8988T (cell line): ENCODE measurements at regions not wholly inside any gene's neighbourhood (a gene's known extent, or its start where the extent isn't known, plus 50 kb on each side); places are given as distances from the start of the nearest gene placed in this dataset.
"Not testable (repeated sequence)": the region's sequence is repeated elsewhere in the genome, so short reads cannot be mapped to it uniquely, and the experiment has no call there.

Source experiments
- DNase-seq: peaks from one replicate; pipeline ENCODE4 v3.0.0; 2011

GRCh38 chr1:55546553-55546952 is 331.4 kb upstream of the USP24 start:
- DNase-seq: no peak

GRCh38 chr1:55544826-55545225 is 329.7 kb upstream of the USP24 start:
- DNase-seq: no peak

GRCh38 chr1:55542901-55543504 is 327.8 kb upstream of the USP24 start:
- no peak for DNase-seq

GRCh38 chr1:55541296-55541695 is 326.1 kb upstream of the USP24 start:
- DNase-seq: no peak

- no peak for DNase-seq
Observed at GRCh38 chr1:55539652-55540512, 324.7 kb upstream of the USP24 start.

- DNase-seq: no peak
Observed at GRCh38 chr1:55538428-55538827, 323.3 kb upstream of the USP24 start.

GRCh38 chr1:55536545-55536865 is 321.3 kb upstream of the USP24 start:
- DNase-seq: no peak

GRCh38 chr1:55535724-55536544 is 320.8 kb upstream of the USP24 start:
- DNase-seq: no peak

GRCh38 chr1:55534565-55535121 is 319.5 kb upstream of the USP24 start:
- DNase-seq: no peak

GRCh38 chr1:55531644-55532043 is 316.5 kb upstream of the USP24 start:
- DNase-seq: no peak

- DNase-seq: no peak
Observed at GRCh38 chr1:55530749-55531478, 315.8 kb upstream of the USP24 start.

- DNase-seq: no peak
Observed at GRCh38 chr1:55529017-55529416, 313.9 kb upstream of the USP24 start.

- no peak for DNase-seq
Observed at GRCh38 chr1:55527831-55528230, 312.7 kb upstream of the USP24 start.

- DNase-seq: no peak
Observed at GRCh38 chr1:55526716-55527115, 311.6 kb upstream of the USP24 start.

- DNase-seq: no peak
Observed at GRCh38 chr1:55524006-55524405, 308.8 kb upstream of the USP24 start.

GRCh38 chr1:55522982-55523381 is 307.8 kb upstream of the USP24 start:
- DNase-seq: no peak

- DNase-seq: no peak
Observed at GRCh38 chr1:55522353-55522903, 307.3 kb upstream of the USP24 start.

GRCh38 chr1:55520861-55521260 is 305.7 kb upstream of the USP24 start:
- no peak for DNase-seq

GRCh38 chr1:55519937-55520683 is 304.9 kb upstream of the USP24 start:
- DNase-seq: no peak

- no peak for DNase-seq
Observed at GRCh38 chr1:55519276-55519675, 304.1 kb upstream of the USP24 start.

- DNase-seq: no peak
Observed at GRCh38 chr1:55517036-55517435, 301.9 kb upstream of the USP24 start.

GRCh38 chr1:55514571-55514970 is 299.4 kb upstream of the USP24 start:
- DNase-seq: not testable (repeated sequence)
